NCI-H1930 (cell line): ENCODE measurements at regions not wholly inside any gene's neighbourhood (a gene's known extent, or its start where the extent isn't known, plus 50 kb on each side); places are given as distances from the start of the nearest gene placed in this dataset.
A peak's percentile ranks its signal among the peaks of the same experiment; 100 is the strongest.

Source experiments
- DNase-seq, 2 experiments: peaks; one replicate each; lab custom pipeline; 2025; lab: John Stamatoyannopoulos, UW

GRCh38 chr2:220646424-220646823, 925.7 kb downstream of the EPHA4 start:
- no peak for DNase-seq

GRCh38 chr2:220648628-220649027, 923.5 kb downstream of the EPHA4 start:
- no peak for DNase-seq

DNA sequence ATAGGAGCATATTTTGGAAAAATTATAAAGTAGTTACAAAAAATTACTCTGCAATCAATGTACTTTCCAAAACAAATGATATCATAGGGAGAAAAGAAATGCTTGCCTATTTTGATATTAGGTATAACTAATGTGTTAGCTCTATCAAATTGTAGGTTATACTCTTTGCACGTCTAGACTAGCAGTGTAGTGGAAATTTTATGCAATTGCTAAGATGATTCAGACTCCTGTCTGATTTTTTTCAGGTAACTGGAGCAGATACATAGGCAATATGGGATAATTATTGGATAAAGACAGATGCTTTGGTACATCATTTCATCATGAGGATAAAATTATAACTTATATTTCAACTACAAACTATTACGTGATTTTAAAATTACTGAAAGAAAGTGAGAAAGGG, 918.3 kb downstream of the EPHA4 start:
- peak; percentile 17 to 48 for DNase-seq

GRCh38 chr2:220654322-220654721, 917.8 kb downstream of the EPHA4 start:
- DNase-seq, result peak; percentile 52 to 69

- no peak for DNase-seq
These were observed 911.6 kb downstream of the EPHA4 start for GRCh38 chr2:220660277-220661145.

- no peak for DNase-seq
These were observed 909.7 kb downstream of the EPHA4 start for GRCh38 chr2:220662431-220662830.

DNA sequence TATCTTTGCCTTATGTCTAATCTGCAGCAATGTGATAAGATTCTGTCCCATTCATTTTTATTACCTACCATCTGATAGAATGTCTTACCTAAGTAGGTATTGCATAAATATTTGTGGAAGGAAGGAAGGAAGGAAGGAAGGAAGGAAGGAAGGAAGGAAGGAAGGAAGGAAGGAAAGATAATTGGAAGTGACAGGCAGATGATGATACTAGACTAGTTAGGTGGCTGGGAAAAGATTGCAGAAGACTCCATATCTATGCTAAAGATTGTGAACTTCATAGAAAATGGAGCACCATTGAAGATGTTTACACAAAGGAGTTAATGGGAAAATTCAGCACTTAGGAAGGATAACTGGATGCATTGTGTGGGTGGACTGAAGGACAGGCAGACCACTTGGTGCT, 909.0 kb downstream of the EPHA4 start:
- DNase-seq, result no peak

GRCh38 chr2:220664272-220665107, 907.6 kb downstream of the EPHA4 start:
- DNase-seq, result peak in 1 of 2 experiments; percentile 75

GRCh38 chr2:220665108-220665471, 907.0 kb downstream of the EPHA4 start:
- DNase-seq, result peak; percentile 58 to 75

DNA sequence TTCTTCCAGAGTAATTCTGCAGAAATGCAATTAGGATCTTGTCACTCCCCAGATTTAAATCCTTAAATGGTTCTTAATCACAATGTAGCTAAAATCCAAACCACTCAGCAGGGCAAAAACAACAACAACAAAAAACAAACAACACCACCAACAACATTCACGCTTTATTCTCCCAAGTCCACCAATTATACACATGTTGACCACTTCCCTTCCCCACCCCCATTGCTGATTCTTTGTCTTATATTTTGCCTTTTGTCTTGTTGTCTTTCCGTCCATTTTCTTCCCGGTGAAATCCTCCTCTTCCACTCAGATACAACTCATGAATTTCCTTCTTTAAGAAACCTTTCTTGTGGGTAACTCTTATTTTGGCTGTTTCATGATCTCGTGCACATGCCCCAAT, 902.8 kb downstream of the EPHA4 start:
- DNase-seq, result no peak

GRCh38 chr2:220670511-220670910, 901.6 kb downstream of the EPHA4 start:
- DNase-seq, result no peak

DNA sequence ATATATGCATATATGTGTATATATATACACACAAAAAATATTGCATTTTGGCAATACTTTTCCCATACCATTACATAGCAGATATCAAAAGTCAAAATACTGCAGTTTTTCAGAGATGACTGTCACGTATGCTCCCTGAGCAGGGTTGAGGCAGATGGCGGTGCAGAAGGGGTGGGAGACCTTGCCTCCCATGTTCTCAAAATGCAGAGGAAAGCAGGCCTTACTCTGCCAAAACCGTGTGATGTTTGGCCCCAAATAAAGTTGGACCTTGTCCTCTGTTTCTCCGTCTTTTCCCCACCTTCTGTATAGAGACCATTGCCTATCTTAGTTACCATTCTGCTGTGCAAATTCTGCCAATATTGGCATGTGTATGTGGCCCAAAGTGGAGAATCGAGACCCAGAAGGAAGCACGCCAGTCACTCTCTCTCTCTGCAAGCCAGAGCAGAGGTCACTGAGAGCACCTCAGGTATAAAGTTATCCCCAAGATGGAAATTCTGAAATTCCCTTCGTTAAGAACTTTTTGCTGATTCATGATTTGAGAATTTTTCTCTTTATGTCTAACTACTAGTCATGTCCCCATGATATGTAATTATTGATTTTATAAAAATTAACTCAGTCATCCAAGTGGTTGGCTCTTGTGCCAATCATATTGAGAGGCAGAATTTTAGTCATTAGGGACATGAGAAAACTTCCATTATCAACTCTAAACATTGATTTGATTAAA, 898.8 kb downstream of the EPHA4 start:
- DNase-seq, result no peak

- DNase-seq, result no peak
These were observed 898.1 kb downstream of the EPHA4 start for GRCh38 chr2:220674033-220674432.

DNA sequence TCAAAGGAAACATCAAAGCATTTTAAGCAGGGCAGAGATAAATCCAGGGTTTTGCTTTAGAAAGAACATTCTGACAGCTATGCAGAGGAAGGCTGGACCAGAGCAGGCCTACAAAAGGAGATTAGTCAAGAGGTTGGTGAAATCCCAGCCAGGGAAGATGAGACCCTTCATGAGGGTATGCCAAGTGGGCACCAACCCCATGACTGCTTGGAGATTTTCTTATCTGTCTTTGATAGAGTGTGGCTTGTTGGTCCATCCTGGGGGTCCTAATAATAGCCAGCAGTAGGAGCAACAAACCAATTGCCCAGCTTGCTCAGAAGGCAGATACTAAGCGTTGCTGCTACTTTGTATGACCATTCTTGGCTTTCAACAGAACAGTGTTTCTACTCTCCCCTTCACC, 895.4 kb downstream of the EPHA4 start:
- DNase-seq, result no peak

- DNase-seq, result no peak
These were observed 893.2 kb downstream of the EPHA4 start for GRCh38 chr2:220678943-220679342.

GRCh38 chr2:220682616-220683015, 889.5 kb downstream of the EPHA4 start:
- DNase-seq, result no peak

GRCh38 chr2:220684099-220684498, 888.0 kb downstream of the EPHA4 start:
- DNase-seq, result no peak

- peak in 1 of 2 experiments; percentile 5 for DNase-seq
These were observed 884.8 kb downstream of the EPHA4 start for GRCh38 chr2:220687231-220687843.

GRCh38 chr2:220695397-220696279, 876.5 kb downstream of the EPHA4 start:
- no peak for DNase-seq

DNA sequence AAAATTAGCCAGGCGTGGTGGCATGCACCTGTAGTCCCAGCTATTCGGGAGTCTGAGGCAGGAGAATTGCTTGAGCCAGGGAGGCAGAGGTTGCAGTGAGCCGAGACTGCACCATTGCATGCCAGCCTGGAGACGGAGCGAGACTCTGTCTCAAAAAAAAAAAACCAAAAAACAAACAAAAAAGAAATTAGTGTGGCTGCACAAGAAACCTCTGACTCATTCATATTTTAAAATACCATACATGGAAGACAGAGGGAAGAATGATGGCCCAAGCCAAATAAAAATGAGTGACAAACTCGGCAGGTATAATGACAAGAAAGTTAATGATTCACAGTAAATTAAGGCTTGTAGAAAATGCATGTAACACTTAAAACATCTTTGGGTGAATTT, 875.8 kb downstream of the EPHA4 start:
- no peak for DNase-seq

DNA sequence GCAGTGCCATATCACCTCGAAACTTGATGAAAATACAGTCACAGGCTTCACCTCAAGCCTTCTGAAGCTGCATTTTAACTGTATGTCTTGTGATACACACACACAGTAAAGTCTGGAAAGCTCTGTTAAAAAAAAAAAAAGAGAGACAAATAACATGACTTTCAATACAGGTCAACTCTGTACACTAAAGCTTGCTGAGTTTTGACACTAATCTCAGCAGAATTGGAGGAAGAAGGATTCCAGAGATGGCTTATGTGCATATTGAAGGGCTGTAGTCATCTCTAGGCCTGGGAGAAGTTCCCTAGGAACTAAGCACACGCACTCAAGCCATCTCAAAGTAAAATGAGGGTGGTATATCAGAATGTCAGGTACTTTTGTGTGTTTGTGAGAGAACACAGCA, 875.1 kb downstream of the EPHA4 start:
- no peak for DNase-seq
